ENCODE measurements at regions not wholly inside any gene's neighbourhood (a gene's known extent, or its start where the extent isn't known, plus 50 kb on each side); places are given as distances from the start of the nearest gene placed in this dataset.
"Not testable (repeated sequence)": the region's sequence is repeated elsewhere in the genome, so short reads cannot be mapped to it uniquely, and the experiment has no call there.

DNA sequence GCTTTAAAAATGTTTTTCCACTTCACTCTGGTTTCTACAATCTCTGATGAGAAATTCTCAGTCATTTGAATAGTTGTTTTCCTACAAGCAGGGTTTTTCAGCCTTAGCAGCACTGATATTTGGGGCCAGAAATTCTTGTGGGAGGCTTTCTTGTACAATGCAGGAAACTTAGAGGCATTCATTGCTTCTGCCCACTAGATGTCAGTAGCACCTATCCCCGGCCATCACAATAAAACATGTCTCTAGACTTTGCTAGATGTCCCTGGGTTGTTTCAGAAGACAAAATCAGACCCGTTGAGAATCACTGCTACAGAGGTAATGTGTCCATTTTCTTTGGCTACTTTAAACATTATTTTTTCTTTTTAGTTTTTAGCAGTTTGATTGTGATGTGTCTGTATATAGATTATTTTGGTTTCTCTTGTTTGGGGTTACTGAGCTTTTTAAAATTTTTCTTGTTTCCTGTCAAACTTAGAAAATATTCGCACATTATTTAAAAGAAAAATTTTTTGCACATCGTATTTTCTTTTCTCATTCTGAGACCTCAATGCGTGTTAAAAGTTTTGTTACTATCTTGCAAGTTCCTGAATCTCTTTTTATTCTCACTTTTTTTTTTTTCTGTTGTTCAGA lies 60.8 kb upstream of the CCDC179 start:
- DNase-seq = peak; percentile 37

DNA sequence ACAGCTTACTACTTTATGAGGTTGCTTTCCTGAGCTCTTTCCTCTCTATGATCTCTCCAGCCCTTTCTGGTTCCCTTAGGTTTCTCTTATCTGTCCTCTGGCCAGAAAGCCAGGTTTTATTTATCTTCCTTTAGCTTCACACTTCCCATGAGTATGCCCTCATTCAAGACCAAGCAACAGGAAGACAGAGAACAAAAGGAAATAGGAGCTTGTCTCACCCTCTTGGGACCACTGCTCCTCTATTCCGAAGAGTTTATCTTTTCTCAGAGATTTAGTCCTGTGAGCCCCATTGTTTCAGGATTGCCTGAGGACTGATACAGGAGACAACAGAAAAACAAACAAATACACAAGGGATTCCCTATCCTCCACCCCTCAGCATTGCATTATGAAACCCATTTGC lies 62.4 kb upstream of the CCDC179 start:
- no peak for DNase-seq

DNA sequence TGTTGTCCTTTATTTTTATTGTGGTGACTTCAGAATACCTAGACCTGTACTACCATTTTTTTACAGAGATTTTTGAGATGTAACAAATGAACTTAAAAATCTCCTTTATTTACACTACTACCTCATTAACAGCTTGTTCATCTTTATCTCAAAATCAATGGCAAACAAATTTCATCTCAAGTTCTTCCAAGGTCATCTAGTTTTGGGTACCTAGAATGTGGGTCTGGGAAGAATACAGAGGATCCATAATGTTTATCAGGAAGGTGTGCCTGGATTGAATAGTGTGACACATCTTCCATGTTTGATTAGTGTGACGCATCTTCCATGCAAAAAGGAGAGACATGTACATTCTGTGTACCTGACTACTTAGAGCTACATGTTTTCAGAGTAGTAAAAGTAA lies 63.3 kb upstream of the CCDC179 start:
- DNase-seq = no peak

DNA sequence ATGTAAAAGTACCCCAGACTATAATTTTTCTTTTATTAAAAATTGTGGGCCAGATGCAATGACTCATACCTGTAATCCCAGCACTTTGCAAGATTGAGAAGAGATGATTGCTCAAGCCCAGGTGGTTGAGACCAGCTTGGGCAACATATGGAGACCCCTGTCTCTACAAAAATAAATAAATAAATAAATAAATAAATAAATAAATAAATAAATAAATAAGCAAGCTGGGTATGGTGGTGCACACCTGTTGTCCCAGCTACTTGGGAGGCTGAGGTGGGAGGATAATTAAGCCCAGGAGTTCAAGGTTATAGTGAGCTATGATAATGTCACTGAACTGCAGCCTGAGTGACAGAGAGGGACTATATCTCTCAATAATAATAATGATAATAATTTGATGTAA lies 66.1 kb upstream of the CCDC179 start:
- no peak for DNase-seq

DNA sequence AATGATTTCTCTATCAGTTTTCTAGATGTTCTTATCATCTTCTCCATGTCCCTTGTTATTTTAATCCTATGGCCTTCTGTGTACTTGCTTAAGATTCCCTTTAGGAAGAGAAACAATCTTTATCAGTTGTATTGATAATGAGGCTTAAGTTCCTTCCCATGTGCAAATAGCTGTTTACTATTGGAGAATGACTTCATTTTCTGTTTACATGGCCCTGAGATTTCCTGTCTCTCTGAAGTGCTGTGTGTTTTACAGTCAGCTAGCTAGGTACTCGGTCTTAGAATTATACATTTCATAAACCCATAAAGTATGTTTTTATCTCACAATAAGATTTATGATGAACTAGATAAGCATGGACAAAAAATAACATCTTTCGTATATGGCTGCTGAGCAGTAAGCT lies 67.5 kb upstream of the CCDC179 start:
- no peak for DNase-seq

DNA sequence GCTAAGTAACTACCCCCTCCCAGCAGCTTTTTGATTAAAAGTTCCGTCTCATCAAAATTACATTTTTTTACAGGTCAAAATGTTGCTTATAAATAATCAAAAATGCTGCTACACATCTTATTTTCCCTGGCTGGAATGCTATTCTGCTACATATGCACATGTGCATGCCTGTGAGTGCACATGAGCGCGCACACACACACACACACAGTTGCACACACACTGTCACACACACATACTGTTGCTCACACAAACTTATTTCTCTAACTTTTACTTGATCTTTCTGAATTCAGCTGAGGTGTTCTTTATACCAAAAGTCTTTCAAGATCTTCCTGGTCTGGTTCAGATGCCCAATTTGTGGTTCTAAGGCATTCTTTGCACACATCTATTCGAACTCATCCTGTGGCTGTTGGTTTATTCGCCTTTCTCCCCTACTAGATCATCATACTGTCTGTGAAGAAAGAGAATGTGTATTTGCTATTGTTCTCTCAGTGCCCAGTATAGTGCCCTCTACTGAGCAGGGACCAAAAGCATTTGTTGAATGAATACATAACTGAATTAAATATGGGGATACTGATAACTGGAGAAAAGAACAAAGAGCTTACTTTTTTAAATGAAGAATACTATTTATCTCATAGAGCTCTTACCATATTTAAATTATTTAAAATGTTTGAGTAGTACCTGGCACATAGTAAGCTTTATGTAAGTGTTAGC lies 68.1 kb upstream of the CCDC179 start:
- no peak for DNase-seq

DNA sequence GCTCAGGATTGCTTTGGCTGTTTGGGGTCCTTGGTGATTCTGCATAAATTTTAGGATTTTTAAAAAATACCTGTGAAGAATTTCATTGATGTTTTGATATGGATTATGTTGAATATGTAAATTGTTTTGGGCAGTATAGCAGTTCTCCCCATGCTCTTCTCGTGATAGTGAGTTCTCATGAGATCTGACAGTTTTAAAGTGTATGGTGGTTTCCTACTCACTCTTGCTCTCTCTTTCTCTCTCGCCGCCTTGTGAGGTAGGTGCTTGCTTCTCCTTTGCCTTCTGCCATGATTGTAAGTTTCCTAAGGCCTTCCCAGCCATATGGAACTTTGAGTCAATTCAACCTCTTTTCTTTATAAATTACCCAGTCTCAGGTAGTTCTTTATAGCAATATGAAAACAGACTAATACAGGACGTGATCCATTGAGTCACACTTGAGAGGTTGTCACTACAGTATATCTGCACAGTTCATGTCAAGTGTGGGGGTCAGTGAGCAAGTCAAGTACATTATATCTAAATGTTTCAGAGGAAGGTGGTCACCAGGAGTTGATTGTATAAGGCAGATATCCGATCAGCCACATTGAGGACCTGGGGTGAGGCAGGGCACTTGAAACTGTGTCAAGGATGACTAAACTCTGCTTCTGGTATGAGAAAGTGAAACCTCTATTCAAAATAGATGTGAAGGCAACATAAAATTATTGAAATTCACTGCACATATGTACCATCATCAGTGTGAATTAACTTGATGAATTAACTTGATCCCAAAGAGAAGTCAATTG lies 70.7 kb upstream of the CCDC179 start:
- no peak for DNase-seq

DNA sequence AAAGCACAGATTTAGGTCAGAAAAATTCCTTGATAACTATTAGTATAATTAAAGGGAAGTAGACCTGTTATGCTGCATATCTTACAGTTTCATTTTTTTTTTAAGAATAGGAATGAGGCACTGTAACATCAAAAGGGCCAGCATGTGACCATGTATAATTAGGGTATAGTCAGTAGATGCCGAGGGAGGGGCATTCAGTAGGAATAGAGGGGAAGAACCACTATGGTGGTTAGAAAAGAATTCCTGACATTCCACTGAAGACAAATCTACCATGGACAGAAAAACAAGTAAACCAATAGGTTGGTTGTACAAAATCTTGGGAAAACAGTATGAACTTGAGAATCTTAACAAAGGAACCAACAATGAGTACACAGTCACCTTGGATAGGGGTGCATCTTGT lies 78.4 kb upstream of the CCDC179 start:
- DNase-seq = no peak

DNA sequence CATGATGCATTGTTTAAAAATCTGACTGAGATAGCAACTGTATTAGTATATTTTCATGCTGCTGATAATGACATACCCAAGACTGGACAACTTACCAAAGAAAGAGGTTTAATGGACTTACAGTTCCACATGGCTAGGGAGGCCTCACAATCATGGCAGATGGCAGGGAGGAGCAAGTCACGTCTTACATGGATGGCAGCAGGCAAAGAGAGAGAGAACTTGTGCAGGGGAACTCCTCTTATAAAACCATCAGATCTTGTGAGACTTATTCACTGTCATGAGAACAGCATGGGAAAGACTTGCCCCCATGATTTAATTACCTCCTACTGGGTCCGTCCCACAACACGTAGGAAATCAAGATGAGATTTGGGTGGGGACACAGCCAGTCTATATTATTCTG lies 81.3 kb upstream of the CCDC179 start:
- DNase-seq = not testable (repeated sequence)

DNA sequence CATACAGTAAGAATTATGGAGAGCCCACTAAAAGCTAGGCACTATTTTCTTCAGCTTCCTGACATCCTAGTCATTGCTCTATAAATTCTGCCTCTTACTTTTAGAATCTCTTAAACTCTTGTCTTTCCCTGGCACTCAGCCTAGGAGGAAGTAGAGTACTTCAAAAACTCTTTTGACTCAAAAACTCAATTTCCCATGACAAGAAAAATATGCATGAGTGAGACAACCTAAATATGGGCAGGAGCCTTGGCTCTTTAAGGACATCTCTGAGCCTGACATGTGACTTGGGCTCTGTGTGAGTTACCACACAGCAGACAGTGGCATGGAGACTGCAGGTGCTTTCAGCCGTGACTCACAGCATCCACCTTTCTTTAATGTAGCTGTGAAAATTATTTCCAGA lies 97.5 kb upstream of the CCDC179 start:
- DNase-seq = no peak

DNA sequence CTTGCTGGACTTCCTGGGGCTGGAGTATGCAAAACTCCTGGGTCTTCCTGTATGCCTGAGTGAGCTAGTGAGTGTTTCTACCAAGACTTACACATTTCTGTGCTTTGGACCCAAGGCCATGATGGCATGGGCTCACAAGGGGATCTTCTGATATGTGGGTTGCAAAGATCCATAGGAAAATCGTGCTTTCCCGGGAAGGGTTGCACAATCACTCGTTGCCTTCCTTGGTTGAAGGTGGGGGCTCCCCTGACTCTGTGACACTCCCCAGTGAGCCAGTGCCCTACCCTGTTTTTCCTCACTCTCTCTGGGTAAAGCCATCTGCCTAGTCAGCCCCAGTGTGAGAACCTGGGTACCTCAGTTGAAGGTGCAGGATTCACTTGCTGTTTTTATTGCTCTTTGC lies 114.0 kb upstream of the CCDC179 start:
- no peak for DNase-seq

DNA sequence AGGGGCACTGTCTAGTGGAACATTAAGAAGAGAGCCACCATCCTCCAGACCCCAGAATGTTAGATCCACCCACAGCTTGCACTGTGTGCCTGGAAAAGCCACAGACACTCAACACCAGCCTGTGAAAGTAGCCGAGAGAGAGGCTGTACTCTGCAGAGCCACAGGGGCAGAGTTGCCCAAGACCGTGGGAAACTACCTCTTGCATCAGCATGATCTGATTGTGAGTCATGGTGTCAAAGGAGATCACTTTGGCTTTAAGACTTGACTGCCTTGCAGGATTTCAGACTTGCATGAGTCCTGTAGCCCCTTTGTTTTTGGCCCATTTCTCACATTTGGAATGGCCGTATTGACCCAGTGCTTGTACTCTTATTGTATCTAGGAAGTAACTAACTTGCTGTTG lies 115.9 kb upstream of the CCDC179 start:
- no peak for DNase-seq

DNA sequence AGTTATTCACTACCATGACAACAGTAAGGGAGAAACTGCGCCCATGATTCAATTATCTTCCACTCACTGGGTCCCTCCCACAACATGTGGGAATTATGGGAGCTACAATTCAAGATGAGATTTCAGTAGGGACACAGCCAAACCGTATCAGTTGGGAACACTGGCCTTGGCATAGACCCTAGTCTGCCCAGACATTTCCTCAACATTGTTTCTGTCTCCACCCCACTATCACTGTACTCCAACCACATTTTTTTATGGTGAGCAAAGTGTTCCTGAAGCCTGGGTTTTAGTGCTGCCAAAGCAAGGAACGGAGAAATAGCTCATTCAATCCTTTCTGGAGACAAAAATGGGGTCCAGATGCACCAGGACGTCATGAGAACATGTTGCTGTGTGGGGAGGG lies 122.6 kb upstream of the CCDC179 start:
- no peak for DNase-seq

DNA sequence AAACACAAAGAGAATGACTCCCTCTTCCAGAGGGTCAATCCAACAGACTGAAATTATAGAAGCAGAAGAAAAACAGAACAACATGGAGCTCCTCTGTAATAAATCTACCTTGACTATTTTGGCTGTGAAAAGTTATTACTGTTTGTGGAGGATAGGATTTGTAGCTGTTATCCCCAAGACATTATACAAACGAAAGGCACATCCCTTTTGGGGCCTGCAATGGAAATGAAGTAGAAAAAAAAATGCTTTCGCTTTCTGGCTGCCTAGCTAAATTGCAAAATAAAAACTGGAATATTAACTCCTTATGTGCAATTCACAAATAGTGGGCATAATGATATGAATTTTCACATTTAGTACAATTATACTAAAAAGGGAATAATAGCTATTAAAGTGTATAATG lies 123.8 kb upstream of the CCDC179 start:
- DNase-seq = no peak

DNA sequence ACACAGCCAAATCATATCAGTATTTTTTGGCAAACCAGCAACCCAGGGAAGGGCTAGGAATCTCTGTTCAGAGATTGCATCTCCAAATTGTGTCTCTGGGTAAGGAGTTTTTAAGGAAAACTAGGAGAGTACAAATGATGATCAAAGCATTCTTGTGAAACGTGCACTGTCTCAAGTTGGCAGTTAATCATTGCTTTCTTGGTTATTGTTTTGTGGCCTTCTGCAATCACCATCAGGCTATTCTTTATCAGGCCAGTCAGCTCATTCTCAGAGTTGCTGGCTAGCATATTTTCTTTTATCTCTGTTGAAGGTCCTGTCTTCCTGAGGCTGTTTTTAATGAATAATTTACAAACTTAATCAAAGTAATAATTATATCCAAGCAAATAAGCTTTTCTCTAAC lies 129.1 kb upstream of the CCDC179 start:
- DNase-seq = no peak

DNA sequence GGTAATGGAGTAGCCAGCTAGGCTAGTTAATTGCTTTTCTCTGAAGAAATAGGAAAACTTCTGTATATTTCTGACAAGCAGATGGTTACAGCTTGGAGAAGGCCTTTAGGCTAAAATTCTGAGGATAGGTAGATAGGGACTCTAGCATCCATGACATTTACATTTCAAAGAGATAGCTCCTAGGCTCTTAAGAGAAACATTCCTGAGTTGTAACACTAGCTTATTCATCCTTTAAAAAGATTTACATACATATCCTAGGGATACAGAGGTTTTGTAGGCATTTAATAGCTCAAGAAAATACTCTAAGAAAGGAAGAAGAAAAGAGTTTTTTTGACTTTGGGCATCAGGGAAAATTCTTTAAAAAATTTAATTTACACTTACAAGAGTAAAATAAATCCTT lies 130.9 kb upstream of the CCDC179 start:
- DNase-seq = no peak

DNA sequence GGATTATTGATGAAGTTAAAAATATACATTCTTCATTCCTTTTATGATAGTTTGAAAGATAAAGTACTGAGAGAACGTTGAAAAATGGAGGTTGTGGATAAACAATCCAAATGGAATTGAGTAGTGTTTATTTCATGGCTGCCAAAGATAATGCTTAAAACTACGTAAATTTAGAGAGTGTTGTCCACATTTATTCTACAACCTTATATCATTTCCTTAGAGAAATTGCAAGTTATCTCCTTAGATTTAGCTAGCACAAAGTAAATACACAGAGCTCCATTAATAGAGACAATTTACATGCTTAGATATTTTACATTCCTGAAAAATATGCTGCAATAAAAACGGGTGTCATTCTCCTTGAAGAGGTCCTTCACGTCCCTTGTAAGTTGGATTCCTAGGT lies 146.5 kb upstream of the CCDC179 start:
- DNase-seq = no peak

DNA sequence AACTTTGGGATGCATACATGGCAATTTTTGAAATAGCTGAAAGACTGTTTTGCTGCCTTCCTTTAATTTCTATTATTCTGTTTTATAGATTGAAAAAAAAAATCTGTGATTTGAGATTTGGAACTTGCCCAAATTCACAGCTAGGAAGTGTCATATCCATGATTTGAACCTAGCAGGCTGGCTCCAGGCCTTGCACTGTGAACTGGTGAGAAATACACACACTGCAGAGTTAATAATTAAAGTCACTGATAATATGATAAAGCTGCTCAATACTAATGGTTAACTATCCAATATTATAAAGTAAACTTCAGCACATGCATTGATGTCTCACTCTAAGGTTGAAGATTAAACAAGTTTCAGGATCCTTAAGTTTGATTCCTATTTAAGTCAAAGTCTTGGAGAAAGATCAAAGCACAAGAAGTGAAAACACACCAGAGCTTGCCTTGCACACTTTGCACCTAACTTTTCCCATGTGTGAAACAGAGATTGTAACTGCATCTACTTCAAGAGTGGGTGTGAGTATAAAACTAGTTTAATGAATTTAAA lies 150.6 kb upstream of the CCDC179 start:
- no peak for DNase-seq

DNA sequence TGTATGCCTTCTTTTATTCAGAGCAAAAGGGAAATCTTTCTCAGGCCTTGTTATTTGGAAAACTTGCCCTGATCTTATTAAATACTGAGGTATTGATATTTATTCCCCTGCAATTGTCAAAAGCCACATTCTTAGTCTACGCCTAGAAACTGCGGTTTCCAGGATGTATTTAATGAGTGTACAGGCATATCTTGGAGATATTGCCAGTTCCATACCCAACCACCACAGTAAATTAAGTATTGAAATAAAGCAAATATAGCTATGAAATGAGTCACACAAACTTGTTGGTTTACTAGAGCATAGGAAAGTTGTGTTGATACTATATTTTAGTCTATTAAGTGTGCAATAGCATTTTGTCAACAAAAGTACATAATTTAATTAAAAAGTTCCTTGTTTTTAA lies 152.7 kb upstream of the CCDC179 start:
- no peak for DNase-seq

DNA sequence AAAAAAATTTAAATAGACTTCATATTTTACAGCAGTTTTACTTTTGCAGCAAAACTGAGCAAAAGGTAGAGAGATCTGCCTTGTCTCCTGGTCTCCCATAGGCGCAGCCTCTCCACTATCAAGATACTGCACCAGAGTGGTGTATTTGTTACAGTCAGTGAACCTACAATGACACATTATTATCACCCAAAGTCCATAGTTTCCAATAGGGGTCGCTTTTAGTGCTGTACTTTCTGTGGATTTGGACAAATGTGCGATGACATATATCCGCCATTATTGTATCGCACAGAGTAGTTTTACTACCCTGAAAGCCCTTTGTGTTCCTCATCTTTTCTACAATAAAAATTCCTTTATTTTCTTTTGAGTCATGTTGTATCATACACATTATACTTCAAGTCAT lies 153.2 kb upstream of the CCDC179 start:
- DNase-seq = no peak

DNA sequence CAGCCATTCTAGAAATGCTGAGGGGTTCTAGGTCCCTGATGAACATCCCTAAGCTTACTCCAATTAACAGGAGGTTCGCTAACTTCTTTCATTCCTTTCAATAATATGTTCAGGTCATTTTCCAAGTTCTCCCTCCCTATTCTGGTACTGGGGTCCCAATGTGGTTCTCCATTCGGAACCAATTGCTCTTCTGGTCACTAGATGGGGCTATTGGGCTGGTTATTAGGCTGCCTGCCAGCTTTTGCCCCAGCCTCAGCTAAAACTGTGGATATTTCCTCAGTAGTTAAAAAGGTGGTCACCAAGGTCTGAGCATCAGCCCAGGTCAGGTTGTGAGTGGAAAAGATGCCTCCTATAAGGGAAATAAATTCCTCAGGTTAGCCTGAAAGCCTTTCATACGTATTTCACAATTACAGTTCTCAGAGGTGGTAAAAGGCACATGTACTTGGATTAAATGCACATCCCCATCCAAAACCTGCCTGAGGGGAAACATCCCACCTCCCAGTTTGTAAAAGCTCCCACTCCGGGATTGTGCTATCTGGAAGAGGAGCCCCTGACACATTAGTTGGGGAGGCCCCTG lies 161.1 kb upstream of the CCDC179 start:
- no peak for DNase-seq

DNA sequence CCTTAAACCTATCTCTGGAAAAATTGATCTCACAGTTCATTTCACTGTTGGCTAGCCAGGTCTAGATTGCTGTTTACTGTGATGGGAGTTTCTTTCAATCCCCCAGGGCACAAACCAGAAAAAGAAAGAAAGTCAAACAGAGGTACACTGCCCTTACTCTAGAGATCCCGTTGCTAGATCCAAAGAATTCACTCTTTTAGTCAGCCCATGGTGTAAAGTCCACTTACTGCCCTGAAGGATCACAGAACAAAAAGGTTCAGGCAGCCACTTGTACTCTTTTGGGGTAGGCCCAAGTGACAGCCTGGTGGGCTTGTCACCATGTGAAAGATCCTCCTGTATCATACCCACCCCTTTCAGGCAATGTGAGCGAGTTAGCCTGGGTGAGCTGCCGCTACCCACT lies 162.6 kb upstream of the CCDC179 start:
- no peak for DNase-seq

DNA sequence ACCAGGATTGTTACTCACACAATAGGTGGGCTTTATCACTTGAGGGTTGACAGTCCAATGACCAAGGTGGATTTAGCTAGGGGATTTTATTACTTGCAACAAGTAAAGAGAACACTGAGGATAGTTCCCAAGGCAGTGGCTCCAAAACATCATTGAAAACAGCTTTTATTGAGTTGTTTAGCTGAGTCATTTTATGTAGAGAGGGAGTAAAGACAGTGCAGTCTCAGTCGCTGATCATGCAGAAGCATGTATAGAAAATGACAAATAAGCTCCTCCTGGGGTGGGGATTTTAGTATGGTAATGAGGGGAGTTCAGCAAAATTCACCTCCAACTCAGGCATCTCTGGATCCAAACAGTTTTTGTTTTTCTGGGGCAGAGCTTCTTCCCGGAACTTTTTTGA lies 163.0 kb upstream of the CCDC179 start:
- no peak for DNase-seq

DNA sequence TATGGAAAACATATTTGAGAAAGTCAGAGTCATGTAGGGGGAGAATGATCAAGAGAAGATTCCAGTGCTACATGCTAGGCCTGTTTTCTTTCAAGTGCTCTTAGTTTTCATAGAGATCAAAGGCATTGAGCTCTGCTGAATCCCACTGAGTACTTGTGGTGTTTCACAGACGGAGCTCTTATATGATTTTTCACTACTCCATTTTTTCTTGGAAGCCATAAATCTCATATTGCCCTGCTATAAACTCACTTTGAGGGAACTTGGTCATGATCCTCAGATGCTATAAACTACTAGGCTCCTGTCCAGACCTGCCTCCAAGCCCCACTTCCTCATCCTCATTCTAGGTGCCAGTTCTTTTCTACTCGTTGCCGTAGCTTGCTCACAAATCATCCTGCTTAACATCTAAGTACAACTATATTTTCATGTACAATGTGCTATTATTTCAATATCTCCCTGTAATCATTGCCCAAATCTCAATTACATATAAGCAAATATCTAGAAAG lies 180.8 kb upstream of the CCDC179 start:
- DNase-seq = no peak
